ENCODE measurements at regions not wholly inside any gene's neighbourhood (a gene's known extent, or its start where the extent isn't known, plus 50 kb on each side); places are given as distances from the start of the nearest gene placed in this dataset.

- TF ChIP-seq CTCF (IDR thresholded peaks at IDR 0.05) (no peak), EP300 (IDR thresholded peaks at IDR 0.05) (no peak)
Measured at GRCh38 chr12:66740732-66741131, 61.9 kb upstream of the GRIP1 start.

All from stomach (tissue), 4 donors.